Common myeloid progenitor, CD34-positive (primary cell): ENCODE measurements at regions not wholly inside any gene's neighbourhood (a gene's known extent, or its start where the extent isn't known, plus 50 kb on each side); places are given as distances from the start of the nearest gene placed in this dataset.

ENCODE experiments used
- CTCF ChIA-PET: fragments of 350-600 bp; sonication (Branson Sonifier 250); formaldehyde crosslinking; loops from one replicate; lab custom pipeline; 2021; ENCODE audit warnings: antibody characterized with exemption; lab: Charles Lee
- POLR2A ChIA-PET: fragments of 350-600 bp; sonication (Branson Sonifier 250); formaldehyde crosslinking; loops from one replicate; lab custom pipeline; 2021; ENCODE audit warnings: antibody characterized with exemption; lab: Charles Lee
- DNase-seq, 3 donors: peaks; one replicate each; pipeline versions ENCODE4 v3.0.0 to v3.0.0-alpha.2; 2013
- H3K27ac ChIP-seq, 2 experiments: 1 replicate in 1 of 2; 2 replicates in 1 of 2; pipeline ENCODE4 v1.7.0; 2013; ENCODE audit warnings: inconsistent platforms in 2 of 2, low read length in 2 of 2, mild to moderate bottlenecking in 2 of 2, low read depth in 1 of 2, moderate library complexity in 1 of 2; ENCODE audit not compliant: severe bottlenecking in 2 of 2, insufficient read depth in 1 of 2, poor library complexity in 1 of 2
- H3K27me3 ChIP-seq, 5 experiments: replicated peaks in 2 of 5; 1 replicate in 3 of 5; 2 replicates in 2 of 5; pipeline versions ENCODE4 v1.6.1 to v1.7.0; 2013; ENCODE audit warnings: low read length in 4 of 5, mild to moderate bottlenecking in 2 of 5, moderate library complexity in 2 of 5, inconsistent platforms in 1 of 5; ENCODE audit not compliant: insufficient read depth in 5 of 5, control insufficient read depth in 4 of 5
- H3K36me3 ChIP-seq, 4 experiments: 1 replicate in 2 of 4; 2 replicates in 2 of 4; pipeline versions ENCODE4 v1.6.1 to v1.7.0; 2013; ENCODE audit warnings: low read length in 3 of 4, control low read depth in 1 of 4, mild to moderate bottlenecking in 1 of 4; ENCODE audit not compliant: control insufficient read depth in 4 of 4, insufficient read depth in 4 of 4
- H3K4me1 ChIP-seq, 4 experiments: 1 replicate in 3 of 4; 2 replicates in 1 of 4; pipeline versions ENCODE4 v1.6.1 to v1.7.1; 2013; ENCODE audit warnings: low read length in 3 of 4, mild to moderate bottlenecking in 3 of 4, control low read depth in 1 of 4, inconsistent platforms in 1 of 4, moderate library complexity in 1 of 4; ENCODE audit not compliant: control insufficient read depth in 4 of 4, insufficient read depth in 4 of 4; ENCODE audit errors: control extremely low read depth in 1 of 4
- H3K4me3 ChIP-seq, 7 experiments: 1 replicate in 4 of 7; 2 replicates in 3 of 7; pipeline versions ENCODE4 v1.5.1 to v1.7.0; 2013; ENCODE audit warnings: mild to moderate bottlenecking in 7 of 7, low read length in 6 of 7, moderate library complexity in 6 of 7, inconsistent platforms in 2 of 7, low read depth in 2 of 7, control low read depth in 1 of 7; ENCODE audit not compliant: insufficient read depth in 4 of 7, control insufficient read depth in 1 of 7; ENCODE audit errors: extremely low read depth in 1 of 7
- H3K9me3 ChIP-seq, 5 experiments: 1 replicate in 4 of 5; 2 replicates in 1 of 5; pipeline versions ENCODE4 v1.6.1 to v1.7.1; 2013; ENCODE audit warnings: low read length in 4 of 5, mild to moderate bottlenecking in 2 of 5, inconsistent platforms in 1 of 5, low read depth in 1 of 5, moderate library complexity in 1 of 5; ENCODE audit not compliant: control insufficient read depth in 4 of 5, insufficient read depth in 2 of 5; ENCODE audit errors: control extremely low read depth in 1 of 5
- WGBS: methylation state at CpG from one replicate; pipeline ENCODE4 v1.1.5; 2013; ENCODE audit not compliant: insufficient coverage; 5-methylcytosine and 5-hydroxymethylcytosine counted together

DNA sequence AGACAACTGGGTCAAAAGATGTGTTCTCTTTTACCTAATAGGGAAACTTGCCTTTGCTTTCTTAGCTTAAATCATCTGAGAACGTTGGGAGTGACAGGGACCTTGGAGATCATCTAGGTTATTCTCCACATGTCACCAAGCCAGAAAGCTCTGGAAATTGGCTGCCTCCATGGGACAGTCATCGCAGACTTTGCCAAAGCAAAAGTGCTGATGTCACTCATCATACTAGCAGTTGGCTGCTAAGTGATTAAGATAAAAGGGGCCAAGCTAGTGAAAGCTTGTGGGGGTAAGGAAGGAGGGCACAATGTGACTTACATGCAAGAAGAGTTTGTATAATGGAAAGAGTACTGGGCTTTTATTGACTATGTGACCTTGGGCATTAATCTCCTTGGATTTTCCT is 198.0 kb upstream of the PFN2 start:
- WGBS = 52% methylated on average over 2 of the region's 2 CpGs
- peaks cover 0 to 2% (median 0%) of the 10 kb centered on the region in 5 experiments for H3K27me3 ChIP-seq
- no peaks in the 10 kb centered on the region for H3K36me3 ChIP-seq
- peak; percentile 10 to 63 (median 46) for DNase-seq
- H3K27ac ChIP-seq = no peak overlapping the region
- H3K4me3 ChIP-seq = no peak overlapping the region
- POLR2A ChIA-PET = no interaction called here
- CTCF ChIA-PET = no interaction called here
- no peaks in the 10 kb centered on the region for H3K4me1 ChIP-seq
- H3K9me3 ChIP-seq = no peaks in the 10 kb centered on the region

DNA sequence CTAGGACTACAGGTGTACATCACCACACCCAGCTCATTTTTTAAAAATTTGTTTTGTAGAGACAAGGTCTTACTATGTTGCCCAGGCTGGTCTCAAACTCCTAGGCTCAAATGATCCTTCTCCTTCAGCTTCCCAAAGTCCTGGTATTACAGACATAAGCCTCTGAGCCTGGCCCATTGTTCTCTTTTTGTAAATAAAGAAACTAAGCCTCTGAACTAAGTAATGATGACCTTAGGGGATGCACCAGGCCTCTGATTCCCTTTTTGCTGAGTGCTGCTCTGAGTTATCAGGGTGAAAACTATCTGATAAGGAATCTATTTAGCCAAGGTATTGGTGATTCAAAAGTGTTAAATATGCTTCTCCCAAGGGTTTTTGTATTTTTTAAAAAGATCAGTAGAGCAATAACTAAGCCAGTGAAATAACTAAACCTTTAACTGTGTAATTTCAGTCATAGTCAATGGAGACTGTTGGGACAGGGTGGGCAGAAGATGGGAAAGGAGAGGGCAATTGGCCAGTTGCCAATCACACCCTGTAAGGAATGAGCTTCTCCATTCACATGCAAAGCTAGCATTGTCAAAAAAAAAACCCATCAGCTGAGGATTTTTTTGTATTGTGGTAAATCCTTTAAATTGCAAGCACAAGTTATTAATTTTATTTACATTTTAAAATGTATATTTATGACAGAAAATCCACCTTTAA is 194.8 kb upstream of the PFN2 start:
- no peaks in the 10 kb centered on the region for H3K36me3 ChIP-seq
- CTCF ChIA-PET = no interaction called here

DNA sequence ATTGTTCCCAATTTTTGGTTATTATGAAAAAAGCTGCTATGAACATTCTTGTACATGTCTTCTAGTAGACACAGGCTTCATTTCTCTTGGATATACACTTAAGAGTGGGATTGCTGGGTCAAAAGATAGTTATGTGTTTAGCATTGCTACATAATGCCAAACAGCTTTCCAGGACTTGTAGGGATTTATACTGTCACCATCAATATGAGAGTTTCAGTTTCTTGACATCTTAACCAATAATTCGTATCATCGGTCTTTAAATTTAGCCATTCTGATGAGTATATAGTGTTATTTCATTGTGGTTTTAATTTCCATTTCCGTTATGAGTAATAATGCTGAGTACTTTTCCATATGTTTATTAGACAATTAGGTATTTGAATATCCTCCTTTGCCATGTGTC is 190.3 kb upstream of the PFN2 start:
- Histone ChIP-seq H3K27me3 (no peaks in the 10 kb centered on the region), H3K4me3 (no peak overlapping the region), H3K27ac (no peak overlapping the region), H3K4me1 (no peaks in the 10 kb centered on the region), H3K9me3 (no peaks in the 10 kb centered on the region), H3K36me3 (no peaks in the 10 kb centered on the region)
- ChIA-PET CTCF (no interaction called here), POLR2A (no interaction called here)
- no peak for DNase-seq
- whole genome bisulfite sequencing = no CpG with 5 or more reads among the region's 3 CpGs

More for the DNA sequence above, 194.8 kb upstream of the PFN2 start:
- Histone ChIP-seq H3K9me3 (no peaks in the 10 kb centered on the region), H3K4me3 (no peak overlapping the region), H3K27me3 (no peaks in the 10 kb centered on the region), H3K4me1 (no peaks in the 10 kb centered on the region), H3K27ac (no peak overlapping the region)
- POLR2A ChIA-PET = no interaction called here
- DNase-seq = no peak

- Histone ChIP-seq H3K27me3 (no peaks in the 10 kb centered on the region), H3K4me1 (no peaks in the 10 kb centered on the region), H3K9me3 (peaks cover 0 to 1% (median 0%) of the 10 kb centered on the region in 5 experiments), H3K4me3 (no peak overlapping the region), H3K36me3 (no peaks in the 10 kb centered on the region), H3K27ac (no peak overlapping the region)
- WGBS = 75% methylated on average over 2 of the region's 3 CpGs
- CTCF ChIA-PET = interaction anchor here (1.2 kb wide), 1 partner anchor 25 kb away, joined by 3 read pairs; no protein-coding TSS in a partner anchor
- DNase-seq = no peak
- POLR2A ChIA-PET = no interaction called here
These were observed 188.4 kb upstream of the PFN2 start for GRCh38 chr3:150158943-150159625.

DNA sequence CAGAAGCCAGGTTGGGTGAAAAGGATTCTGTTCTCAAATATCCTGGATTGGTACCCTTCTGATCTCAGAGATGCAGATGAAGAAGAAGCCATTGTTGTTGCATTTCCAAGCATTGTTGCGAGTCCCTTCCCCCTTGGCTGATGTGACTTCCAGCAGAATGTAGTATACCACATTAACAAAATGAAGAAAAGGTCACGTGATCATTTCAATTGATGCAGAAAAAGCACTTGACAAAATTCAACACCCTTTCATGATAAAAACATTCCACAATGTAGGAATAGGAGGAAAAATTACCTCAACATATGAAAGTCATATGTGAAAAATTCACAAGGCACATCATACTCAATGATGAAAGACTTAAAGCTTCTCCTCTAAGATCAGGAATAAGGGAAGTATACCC is 181.9 kb upstream of the PFN2 start:
- no peak for DNase-seq
- Histone ChIP-seq H3K9me3 (peaks cover 0 to 2% (median 1%) of the 10 kb centered on the region in 5 experiments), H3K4me1 (peaks cover 0 to 6% (median 4%) of the 10 kb centered on the region in 4 experiments), H3K4me3 (no peak overlapping the region), H3K27me3 (no peaks in the 10 kb centered on the region), H3K27ac (no peak overlapping the region), H3K36me3 (no peaks in the 10 kb centered on the region)
- ChIA-PET CTCF (no interaction called here), POLR2A (no interaction called here)
- WGBS = 100% methylated on average over 2 of the region's 2 CpGs

- DNase-seq = no peak
- CTCF ChIA-PET = no interaction called here
These were observed 179.9 kb upstream of the PFN2 start for GRCh38 chr3:150150633-150151032.

DNA sequence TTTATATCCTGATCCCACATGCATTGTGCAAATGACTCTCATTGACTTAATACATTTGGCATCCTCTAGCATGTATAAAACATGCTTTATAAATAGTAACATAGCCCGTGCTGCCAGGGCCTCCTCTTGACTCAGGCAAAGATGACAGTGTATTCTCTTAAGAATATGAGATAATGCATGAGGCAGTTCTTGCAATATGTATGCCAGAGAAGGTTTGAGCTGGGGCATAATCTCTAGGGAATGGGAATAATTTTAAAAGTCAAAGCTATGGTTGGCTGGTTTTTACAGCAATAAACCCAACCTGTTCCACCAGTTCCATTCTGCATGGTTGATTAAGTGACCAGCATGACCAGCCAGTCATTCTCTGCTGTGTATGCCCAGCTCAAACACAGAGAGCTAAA is 179.0 kb upstream of the PFN2 start:
- Histone ChIP-seq H3K4me1 (peaks cover 1 to 15% (median 9%) of the 10 kb centered on the region in 4 experiments), H3K27me3 (no peaks in the 10 kb centered on the region), H3K9me3 (peaks cover 0 to 2% (median 0%) of the 10 kb centered on the region in 5 experiments), H3K36me3 (no peaks in the 10 kb centered on the region), H3K4me3 (no peak overlapping the region), H3K27ac (no peak overlapping the region)
- ChIA-PET CTCF (no interaction called here), POLR2A (no interaction called here)
- no peak for DNase-seq
- no CpG with 5 or more reads among the region's 1 CpG for WGBS

More at GRCh38 chr3:150150633-150151032, 179.9 kb upstream of the PFN2 start:
- POLR2A ChIA-PET = no interaction called here
- Histone ChIP-seq H3K4me3 (no peak overlapping the region), H3K27ac (no peak overlapping the region), H3K36me3 (no peaks in the 10 kb centered on the region), H3K4me1 (peaks cover 1 to 15% (median 9%) of the 10 kb centered on the region in 4 experiments), H3K27me3 (no peaks in the 10 kb centered on the region), H3K9me3 (peaks cover 0 to 2% (median 1%) of the 10 kb centered on the region in 5 experiments)
- WGBS = 100% methylated on average over 4 of the region's 5 CpGs
